ENCODE measurements at regions not wholly inside any gene's neighbourhood (a gene's known extent, or its start where the extent isn't known, plus 50 kb on each side); places are given as distances from the start of the nearest gene placed in this dataset.

DNA sequence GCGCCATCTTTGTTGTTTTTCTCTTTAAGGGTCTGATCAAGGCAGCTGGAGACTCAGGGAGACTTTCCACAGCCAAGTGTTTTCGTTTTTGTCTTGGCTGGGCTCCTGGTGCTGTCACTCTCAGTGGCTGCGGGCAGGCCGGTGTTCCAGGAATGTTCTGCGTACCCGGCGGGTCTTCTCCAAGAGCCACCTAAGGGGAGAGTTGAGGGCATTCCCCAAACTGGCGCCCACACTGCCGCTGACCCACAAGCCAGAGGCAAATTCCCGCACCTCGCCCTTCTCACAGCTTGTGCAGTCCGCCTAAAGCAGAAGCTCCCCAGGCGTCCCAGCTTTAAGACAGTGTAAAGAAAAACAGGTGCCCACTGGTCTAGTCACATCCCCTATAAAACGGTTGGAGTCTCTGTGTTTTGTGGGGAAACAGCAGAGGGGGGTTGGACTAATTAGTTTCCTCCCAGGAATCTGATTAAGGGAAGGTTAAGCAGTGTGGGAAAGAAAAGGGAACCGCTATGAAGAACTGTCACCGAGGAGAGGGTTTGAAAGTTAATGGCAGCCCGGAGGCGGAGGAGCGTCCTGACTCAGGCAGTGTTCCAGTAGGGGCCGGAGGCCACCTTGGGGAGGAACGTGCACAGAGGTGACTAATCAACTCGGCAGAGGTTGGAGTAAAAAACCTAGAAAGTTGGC is 224.5 kb downstream of the SLC4A3 start:
- H4K20me1 ChIP-seq (ENCODE audit: control insufficient read depth, insufficient read depth, low read depth, low read length) = no peaks in the 10 kb centered on the region
- no peaks in the 10 kb centered on the region for H3K4me1 ChIP-seq (ENCODE audit: control insufficient read depth, low read length)
- H3K9me2 ChIP-seq (replicated peaks; ENCODE audit: control insufficient read depth, low read length) = no peaks in the 10 kb centered on the region
- H3K9me3 ChIP-seq (ENCODE audit: control insufficient read depth, insufficient read depth, low read length) = no peaks in the 10 kb centered on the region
- H3K4me3 ChIP-seq (ENCODE audit: low read length) = no peak overlapping the region
- no peaks in the 10 kb centered on the region for H3K27me3 ChIP-seq (ENCODE audit: control insufficient read depth, low read length)
- no peaks in the 10 kb centered on the region for H3F3A ChIP-seq (ENCODE audit: control insufficient read depth, insufficient read depth)
- no peaks in the 10 kb centered on the region for H3K36me3 ChIP-seq (ENCODE audit: control insufficient read depth, low read length)
- no peak for TF ChIP-seq EZH2phosphoT487 (IDR thresholded peaks at IDR 0.05; ENCODE audit: borderline replicate concordance, low read length)
- TF ChIP-seq, protein P1, sequence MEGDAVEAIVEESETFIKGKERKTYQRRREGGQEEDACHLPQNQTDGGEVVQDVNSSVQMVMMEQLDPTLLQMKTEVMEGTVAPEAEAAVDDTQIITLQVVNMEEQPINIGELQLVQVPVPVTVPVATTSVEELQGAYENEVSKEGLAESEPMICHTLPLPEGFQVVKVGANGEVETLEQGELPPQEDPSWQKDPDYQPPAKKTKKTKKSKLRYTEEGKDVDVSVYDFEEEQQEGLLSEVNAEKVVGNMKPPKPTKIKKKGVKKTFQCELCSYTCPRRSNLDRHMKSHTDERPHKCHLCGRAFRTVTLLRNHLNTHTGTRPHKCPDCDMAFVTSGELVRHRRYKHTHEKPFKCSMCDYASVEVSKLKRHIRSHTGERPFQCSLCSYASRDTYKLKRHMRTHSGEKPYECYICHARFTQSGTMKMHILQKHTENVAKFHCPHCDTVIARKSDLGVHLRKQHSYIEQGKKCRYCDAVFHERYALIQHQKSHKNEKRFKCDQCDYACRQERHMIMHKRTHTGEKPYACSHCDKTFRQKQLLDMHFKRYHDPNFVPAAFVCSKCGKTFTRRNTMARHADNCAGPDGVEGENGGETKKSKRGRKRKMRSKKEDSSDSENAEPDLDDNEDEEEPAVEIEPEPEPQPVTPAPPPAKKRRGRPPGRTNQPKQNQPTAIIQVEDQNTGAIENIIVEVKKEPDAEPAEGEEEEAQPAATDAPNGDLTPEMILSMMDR (IDR thresholded peaks at IDR 0.05; ENCODE audit: low read depth, low read length, poor library complexity, severe bottlenecking) = no peak
- no peaks in the 10 kb centered on the region for H3K79me2 ChIP-seq (ENCODE audit: control insufficient read depth, low read length)
- H3K4me2 ChIP-seq (ENCODE audit: low read length) = no peak overlapping the region
- H3K27ac ChIP-seq (ENCODE audit: low read depth, low read length) = no peak overlapping the region

DNA sequence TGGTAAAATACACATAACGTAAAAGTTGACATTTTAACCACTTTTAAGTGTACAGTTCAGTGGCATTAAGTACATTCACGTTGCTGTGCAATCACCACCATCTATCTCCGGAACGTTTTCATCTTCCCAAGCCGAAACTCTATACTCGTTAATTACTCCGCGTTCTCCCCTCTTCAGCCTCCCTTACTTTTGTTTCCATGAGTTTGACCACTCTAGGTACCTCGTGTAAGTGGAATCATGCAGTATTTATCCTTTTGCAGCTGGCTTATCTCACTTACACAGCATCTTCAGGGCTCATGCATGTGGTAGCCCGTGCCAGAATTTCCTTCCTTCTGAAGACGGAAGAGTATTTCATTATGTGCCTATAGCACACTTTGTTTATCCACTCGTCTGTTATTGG is 225.2 kb downstream of the SLC4A3 start:
- no peak for TF ChIP-seq EZH2phosphoT487 (IDR thresholded peaks at IDR 0.05; ENCODE audit: borderline replicate concordance, low read length)
- TF ChIP-seq, protein P1 (IDR thresholded peaks at IDR 0.05; ENCODE audit: low read depth, low read length, poor library complexity, severe bottlenecking) = no peak
- no peaks in the 10 kb centered on the region for H4K20me1 ChIP-seq (ENCODE audit: control insufficient read depth, insufficient read depth, low read depth, low read length)
- no peaks in the 10 kb centered on the region for H3K27me3 ChIP-seq (ENCODE audit: control insufficient read depth, low read length)
- no peak overlapping the region for H3K4me2 ChIP-seq (ENCODE audit: low read length)
- H3K9me2 ChIP-seq (replicated peaks; ENCODE audit: control insufficient read depth, low read length) = no peaks in the 10 kb centered on the region
- no peak overlapping the region for H3K4me3 ChIP-seq (ENCODE audit: low read length)
- no peaks in the 10 kb centered on the region for H3K36me3 ChIP-seq (ENCODE audit: control insufficient read depth, low read length)
- H3K9me3 ChIP-seq (ENCODE audit: control insufficient read depth, insufficient read depth, low read length) = no peaks in the 10 kb centered on the region
- H3F3A ChIP-seq (ENCODE audit: control insufficient read depth, insufficient read depth) = no peaks in the 10 kb centered on the region
- H3K4me1 ChIP-seq (ENCODE audit: control insufficient read depth, low read length) = no peaks in the 10 kb centered on the region
- H3K27ac ChIP-seq (ENCODE audit: low read depth, low read length) = no peak overlapping the region
- no peaks in the 10 kb centered on the region for H3K79me2 ChIP-seq (ENCODE audit: control insufficient read depth, low read length)

DNA sequence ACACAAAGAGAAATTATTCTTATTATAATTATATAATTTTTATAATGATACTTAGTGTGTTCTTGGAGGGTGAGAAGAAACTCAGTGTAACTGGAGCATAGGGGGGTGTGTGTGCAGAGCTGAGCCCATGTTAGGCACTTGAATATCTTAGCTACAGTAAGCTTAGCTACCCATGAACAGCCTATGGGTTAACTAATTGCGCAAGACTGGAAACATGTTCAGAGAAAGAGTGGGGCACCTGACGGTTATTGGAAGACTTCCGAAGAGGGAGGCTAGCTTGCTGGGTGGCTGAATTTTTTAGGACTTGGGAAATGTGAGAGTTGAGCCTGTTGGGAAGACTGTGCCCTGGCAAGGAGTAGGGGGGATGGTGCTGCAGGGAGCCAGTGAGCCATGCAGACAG is 229.2 kb downstream of the SLC4A3 start:
- no peak overlapping the region for H3K4me3 ChIP-seq (ENCODE audit: low read length)

More for the DNA sequence above, 229.2 kb downstream of the SLC4A3 start:
- Histone ChIP-seq H3K9me2 (replicated peaks; ENCODE audit: control insufficient read depth, low read length) (no peaks in the 10 kb centered on the region), H3K36me3 (ENCODE audit: control insufficient read depth, low read length) (no peaks in the 10 kb centered on the region), H3K9me3 (ENCODE audit: control insufficient read depth, insufficient read depth, low read length) (no peaks in the 10 kb centered on the region), H3F3A (ENCODE audit: control insufficient read depth, insufficient read depth) (no peaks in the 10 kb centered on the region), H3K4me2 (ENCODE audit: low read length) (no peak overlapping the region), H3K79me2 (ENCODE audit: control insufficient read depth, low read length) (no peaks in the 10 kb centered on the region), H3K4me1 (ENCODE audit: control insufficient read depth, low read length) (no peaks in the 10 kb centered on the region), H3K27me3 (ENCODE audit: control insufficient read depth, low read length) (no peaks in the 10 kb centered on the region), H3K27ac (ENCODE audit: low read depth, low read length) (no peak overlapping the region), H4K20me1 (ENCODE audit: control insufficient read depth, insufficient read depth, low read depth, low read length) (no peaks in the 10 kb centered on the region)
- TF ChIP-seq, protein P1 (IDR thresholded peaks at IDR 0.05; ENCODE audit: low read depth, low read length, poor library complexity, severe bottlenecking) = no peak
- no peak for TF ChIP-seq EZH2phosphoT487 (IDR thresholded peaks at IDR 0.05; ENCODE audit: borderline replicate concordance, low read length)
